GM19023 (cell line): ENCODE measurements at regions not wholly inside any gene's neighbourhood (a gene's known extent, or its start where the extent isn't known, plus 50 kb on each side); places are given as distances from the start of the nearest gene placed in this dataset.
"Not testable (repeated sequence)": the region's sequence is repeated elsewhere in the genome, so short reads cannot be mapped to it uniquely, and the experiment has no call there.

Experiments used
- ATAC-seq: cut with Tn5 transposase; IDR thresholded peaks from one replicate; pipeline ENCODE4 v1.9.1; 2021; ENCODE audit warnings: mild to moderate bottlenecking, moderate library complexity; ENCODE audit not compliant: unreplicated experiment

GRCh38 chr1:194394676-194395075 lies 1208.3 kb upstream of the B3GALT2 start:
- ATAC-seq = no peak

- ATAC-seq = no peak
These were observed 1201.1 kb upstream of the B3GALT2 start for GRCh38 chr1:194387531-194387930.

GRCh38 chr1:194378517-194378916 lies 1192.1 kb upstream of the B3GALT2 start:
- no peak for ATAC-seq

GRCh38 chr1:194374649-194375048 lies 1188.2 kb upstream of the B3GALT2 start:
- ATAC-seq = no peak

- no peak for ATAC-seq
These were observed 1185.9 kb upstream of the B3GALT2 start for GRCh38 chr1:194372266-194372665.

GRCh38 chr1:194369622-194370021 lies 1183.2 kb upstream of the B3GALT2 start:
- no peak for ATAC-seq

- ATAC-seq = no peak
These were observed 1182.6 kb upstream of the B3GALT2 start for GRCh38 chr1:194369060-194369459.

GRCh38 chr1:194367121-194367520 lies 1180.7 kb upstream of the B3GALT2 start:
- no peak for ATAC-seq

- no peak for ATAC-seq
These were observed 1180.3 kb upstream of the B3GALT2 start for GRCh38 chr1:194366705-194367104.

GRCh38 chr1:194362327-194362726 lies 1175.9 kb upstream of the B3GALT2 start:
- ATAC-seq = no peak

- ATAC-seq = no peak
These were observed 1175.1 kb upstream of the B3GALT2 start for GRCh38 chr1:194361374-194362131.

GRCh38 chr1:194358208-194358581 lies 1171.8 kb upstream of the B3GALT2 start:
- no peak for ATAC-seq

- ATAC-seq = not testable (repeated sequence)
These were observed 1171.3 kb upstream of the B3GALT2 start for GRCh38 chr1:194357573-194358207.

GRCh38 chr1:194355488-194356106 lies 1169.2 kb upstream of the B3GALT2 start:
- ATAC-seq = no peak

GRCh38 chr1:194353121-194353520 lies 1166.7 kb upstream of the B3GALT2 start:
- ATAC-seq = no peak

GRCh38 chr1:194347200-194347599 lies 1160.8 kb upstream of the B3GALT2 start:
- no peak for ATAC-seq

GRCh38 chr1:194342484-194343262 lies 1156.3 kb upstream of the B3GALT2 start:
- no peak for ATAC-seq

- no peak for ATAC-seq
These were observed 1155.2 kb upstream of the B3GALT2 start for GRCh38 chr1:194341587-194341986.

- ATAC-seq = no peak
These were observed 1153.1 kb upstream of the B3GALT2 start for GRCh38 chr1:194339471-194339870.

GRCh38 chr1:194338241-194338948 lies 1152.0 kb upstream of the B3GALT2 start:
- no peak for ATAC-seq

- ATAC-seq = no peak
These were observed 1146.8 kb upstream of the B3GALT2 start for GRCh38 chr1:194333240-194333639.
